Heart right ventricle (tissue), 16 donors: ENCODE measurements at regions not wholly inside any gene's neighbourhood (a gene's known extent, or its start where the extent isn't known, plus 50 kb on each side); places are given as distances from the start of the nearest gene placed in this dataset.

Source experiments
- ATAC-seq, 8 donors: fragments of 200-7000 bp; cut with Tn5 transposase; one replicate each; pipeline ENCODE4 v1.9.1; 2020; ENCODE audit warnings: mild to moderate bottlenecking in 8 of 8, moderate library complexity in 8 of 8, moderate number of reproducible peaks in 1 of 8
- DNase-seq, 2 donors: peaks; one replicate each; pipeline ENCODE4 v3.0.0-alpha.2; 2020
- H3K27ac ChIP-seq, 10 donors: fragments of 200-600 bp; sonication (generic) in 2 of 10; one replicate each; pipeline versions ENCODE4 v1.5.0 to v1.8.0; 2020 to 2022; ENCODE audit warnings: mild to moderate bottlenecking in 3 of 10
- H3K27me3 ChIP-seq, 7 donors: fragments of 200-600 bp; one replicate each; pipeline ENCODE4 v1.8.0; 2021 to 2022; ENCODE audit warnings: mild to moderate bottlenecking in 2 of 7
- H3K36me3 ChIP-seq, 9 donors: fragments of 200-600 bp; sonication (generic) in 1 of 9; one replicate each; pipeline versions ENCODE4 v1.5.0 to v1.8.0; 2020 to 2022; ENCODE audit warnings: mild to moderate bottlenecking in 2 of 9
- H3K4me1 ChIP-seq, 9 donors: fragments of 200-600 bp; sonication (generic) in 1 of 9; one replicate each; pipeline versions ENCODE4 v1.5.0 to v1.8.0; 2020 to 2022; ENCODE audit warnings: mild to moderate bottlenecking in 4 of 9
- H3K4me3 ChIP-seq, 10 donors: fragments of 200-600 bp; sonication (generic) in 2 of 10; one replicate each; pipeline versions ENCODE4 v1.5.0 to v1.8.0; 2020 to 2022; ENCODE audit warnings: mild to moderate bottlenecking in 7 of 10, moderate library complexity in 2 of 10
- H3K9me3 ChIP-seq, 11 donors: fragments of 200-600 bp in 10 of 11; sonication (generic) in 2 of 11; one replicate each; pipeline versions ENCODE4 v1.5.0 to v1.8.0; 2013 to 2022; ENCODE audit warnings: mild to moderate bottlenecking in 2 of 11, control low read depth in 1 of 11, moderate library complexity in 1 of 11
- CTCF ChIP-seq, 9 donors: fragments of 200-600 bp; sonication (generic) in 2 of 9; IDR thresholded peaks; one replicate each; pipeline versions ENCODE4 v1.5.0 to v1.8.0; 2021 to 2022; ENCODE audit warnings: antibody characterized with exemption in 9 of 9, mild to moderate bottlenecking in 5 of 9, moderate library complexity in 1 of 9
- WGBS, 2 donors: extraction: QIAGEN DNeasy Blood & Tissue Kit; methylation state at CpG; one replicate each; pipeline ENCODE4 v1.1.7; 2013; ENCODE audit warnings: inconsistent platforms in 1 of 2; 5-methylcytosine and 5-hydroxymethylcytosine counted together
- intact Hi-C, 10 donors: fragments of 100-400 bp; cut with DNase I; formaldehyde crosslinking; loops; one replicate each; pipeline versions ENCODE4 v1.11.1 to v1.14.2; 2022
- donor health status: Arrhythmogenic right ventricular cardiomyopathy.
- donor health status: ischemic (EF 13 %, LVEDD 7.1; RV severe dilation, severe dysfunction).
- donor health status: healthy with polysubstance abuse.
- donor health status: DM: no; HTN: yes; CAD: no.
- donor health status: DM: no; HTN: no; CAD: no.
- donor health status: ischemic (EF 25% LVEDD 6.9; RV normal size, moderate dysfunction).
- donor health status: ischemic (EF 25% LVEDD 5.7; RV mildly dilated, moderate dysfunction).
- donor health status: healthy.
- donor health status: DM: yes; HTN: yes; CAD: no.
- donor health status: Ischemic cardiomyopathy.
- donor health status: ischemic (EF 35%, LVEDD 5.7; RV mildly dilated, moderate dysfunction).
- donor health status: nonischemic (EF 11% LVEDD 7.7; RV severe dilation, severe dysfunction).
- donor health status: DM: yes; HTN: yes; CAD: no.
- donor health status: PGD.
- donor health status: ischemic (EF 29% LVEDD 5.4; RV normal size, mild dysfunction).
- donor health status: nonischemic (EF 23%, LVEDD 6.1; RV moderate dilation, normal function).

GRCh38 chrX:13419276-13419675 is 99.4 kb upstream of the ATXN3L start:
- intact Hi-C loops: no loop called here
- H3K4me3 ChIP-seq: no peak overlapping the region
- TF ChIP-seq CTCF (IDR thresholded peaks at IDR 0.05): no peak
- no peak overlapping the region for H3K27ac ChIP-seq
- no peaks in the 10 kb centered on the region for H3K36me3 ChIP-seq
- H3K27me3 ChIP-seq: peaks cover 0 to 18% (median 0%) of the 10 kb centered on the region in 7 donors
- peaks cover 0 to 4% (median 0%) of the 10 kb centered on the region in 9 donors for H3K4me1 ChIP-seq
- ATAC-seq: no peak
- no peak for DNase-seq
- no peaks in the 10 kb centered on the region for H3K9me3 ChIP-seq
- WGBS, 2 donors: 89 to 95% methylated on average over 9 of the region's 9 CpGs

- Histone ChIP-seq H3K27me3 (peaks cover 0 to 18% (median 0%) of the 10 kb centered on the region in 7 donors), H3K27ac (no peak overlapping the region), H3K9me3 (no peaks in the 10 kb centered on the region), H3K36me3 (no peaks in the 10 kb centered on the region), H3K4me3 (no peak overlapping the region), H3K4me1 (peaks cover 0 to 4% (median 0%) of the 10 kb centered on the region in 9 donors)
- TF ChIP-seq CTCF (IDR thresholded peaks at IDR 0.05): no peak
- ATAC-seq (no peak), DNase-seq (no peak)
- intact Hi-C loops: no loop called here
- WGBS, 2 donors: 87 to 90% methylated on average over 8 of the region's 8 CpGs
These were observed 98.6 kb upstream of the ATXN3L start for GRCh38 chrX:13418126-13419097.

- H3K4me1 ChIP-seq: peaks cover 0 to 4% (median 0%) of the 10 kb centered on the region in 9 donors
- H3K9me3 ChIP-seq: no peaks in the 10 kb centered on the region
- WGBS, 2 donors: 80% methylated on average over 7 of the region's 7 CpGs
- H3K36me3 ChIP-seq: no peaks in the 10 kb centered on the region
- no peak for DNase-seq
- H3K4me3 ChIP-seq: no peak overlapping the region
- peaks cover 0 to 31% (median 0%) of the 10 kb centered on the region in 7 donors for H3K27me3 ChIP-seq
- TF ChIP-seq CTCF (IDR thresholded peaks at IDR 0.05): no peak
- ATAC-seq: no peak
- intact Hi-C loops: no loop called here
- no peak overlapping the region for H3K27ac ChIP-seq
These were observed 95.7 kb upstream of the ATXN3L start for GRCh38 chrX:13415509-13415908.

- WGBS, 2 donors: 90 to 95% methylated on average over 8 of the region's 8 CpGs
These were observed 94.3 kb upstream of the ATXN3L start for GRCh38 chrX:13414006-13414647.

More at GRCh38 chrX:13414006-13414647, 94.3 kb upstream of the ATXN3L start:
- intact Hi-C loops: no loop called here
- Histone ChIP-seq H3K9me3 (no peaks in the 10 kb centered on the region), H3K36me3 (no peaks in the 10 kb centered on the region), H3K27me3 (peaks cover 0 to 37% (median 0%) of the 10 kb centered on the region in 7 donors), H3K4me3 (no peak overlapping the region), H3K27ac (no peak overlapping the region), H3K4me1 (no peaks in the 10 kb centered on the region)
- no peak for DNase-seq
- no peak for TF ChIP-seq CTCF (IDR thresholded peaks at IDR 0.05)
- no peak for ATAC-seq
